ENCODE measurements at regions not wholly inside any gene's neighbourhood (a gene's known extent, or its start where the extent isn't known, plus 50 kb on each side); places are given as distances from the start of the nearest gene placed in this dataset.

DNA sequence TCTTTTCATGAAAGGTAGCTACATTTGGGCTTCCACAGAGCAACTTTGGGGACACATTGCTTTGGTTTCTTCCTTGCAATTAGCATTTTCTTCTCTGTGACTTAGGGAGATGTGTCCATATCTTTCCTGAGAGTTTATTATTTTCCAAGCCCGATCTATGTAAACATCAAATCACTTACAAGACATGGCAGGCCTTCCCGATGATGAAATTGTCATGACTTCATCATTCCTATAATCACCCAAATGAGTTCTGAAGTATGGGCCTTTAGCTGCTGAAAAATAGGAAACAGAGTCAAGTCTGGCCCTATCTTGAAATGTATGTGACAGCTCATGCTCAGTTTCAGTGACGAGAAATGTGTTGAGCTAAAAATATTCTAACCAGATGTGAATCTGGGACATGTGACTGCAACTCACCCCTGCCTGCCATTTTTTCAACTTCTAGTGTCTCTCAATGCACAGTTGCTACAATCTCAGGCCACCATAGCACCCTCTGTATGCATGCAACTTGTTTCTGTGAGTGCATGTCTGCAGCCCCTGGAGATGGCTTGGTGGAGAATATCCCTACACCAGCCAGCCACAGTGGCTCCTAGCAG, 199.6 kb upstream of the MAF start:
- TF ChIP-seq, protein P1, sequence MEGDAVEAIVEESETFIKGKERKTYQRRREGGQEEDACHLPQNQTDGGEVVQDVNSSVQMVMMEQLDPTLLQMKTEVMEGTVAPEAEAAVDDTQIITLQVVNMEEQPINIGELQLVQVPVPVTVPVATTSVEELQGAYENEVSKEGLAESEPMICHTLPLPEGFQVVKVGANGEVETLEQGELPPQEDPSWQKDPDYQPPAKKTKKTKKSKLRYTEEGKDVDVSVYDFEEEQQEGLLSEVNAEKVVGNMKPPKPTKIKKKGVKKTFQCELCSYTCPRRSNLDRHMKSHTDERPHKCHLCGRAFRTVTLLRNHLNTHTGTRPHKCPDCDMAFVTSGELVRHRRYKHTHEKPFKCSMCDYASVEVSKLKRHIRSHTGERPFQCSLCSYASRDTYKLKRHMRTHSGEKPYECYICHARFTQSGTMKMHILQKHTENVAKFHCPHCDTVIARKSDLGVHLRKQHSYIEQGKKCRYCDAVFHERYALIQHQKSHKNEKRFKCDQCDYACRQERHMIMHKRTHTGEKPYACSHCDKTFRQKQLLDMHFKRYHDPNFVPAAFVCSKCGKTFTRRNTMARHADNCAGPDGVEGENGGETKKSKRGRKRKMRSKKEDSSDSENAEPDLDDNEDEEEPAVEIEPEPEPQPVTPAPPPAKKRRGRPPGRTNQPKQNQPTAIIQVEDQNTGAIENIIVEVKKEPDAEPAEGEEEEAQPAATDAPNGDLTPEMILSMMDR (IDR thresholded peaks at IDR 0.05; ENCODE audit: extremely low read depth, insufficient read depth, missing control alignments) = no peak
- DNase-seq (ENCODE audit: low spot score) = no peak
- in situ Hi-C loops (cut with MboI; ENCODE audit: low pct_unique_long_range_greater_than_20kb, low sequenced_read_pairs, unreplicated experiment) = no loop called here

DNA sequence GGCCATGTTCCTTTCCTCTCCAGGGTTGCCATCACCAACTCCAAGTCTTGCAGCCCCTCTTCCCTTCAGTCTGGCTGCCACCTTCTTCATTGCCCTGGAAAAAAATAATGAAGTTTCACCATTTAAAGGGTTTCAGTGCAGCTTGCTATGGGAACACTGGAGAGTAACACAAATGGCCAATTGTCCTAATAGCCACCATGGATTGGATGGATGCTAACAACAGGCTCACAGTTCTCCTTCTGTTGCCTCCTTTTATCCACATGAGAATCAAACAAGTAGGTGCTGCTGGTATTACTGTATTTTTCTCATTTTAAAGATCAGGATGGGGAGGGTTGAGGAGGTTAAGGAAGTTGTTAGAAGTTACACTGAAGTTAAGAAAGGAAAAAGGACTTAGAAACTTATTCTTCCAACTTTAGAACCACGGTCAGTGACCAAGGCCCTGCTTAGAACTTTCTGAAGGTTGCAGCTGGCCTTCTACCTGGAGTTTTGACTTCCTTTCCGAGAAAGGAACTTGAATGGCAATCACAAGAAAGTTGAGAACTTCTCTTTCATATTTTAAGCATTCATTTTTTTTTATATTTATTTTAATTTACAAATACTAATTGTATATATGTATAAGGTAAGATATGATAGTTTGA, 198.0 kb upstream of the MAF start:
- in situ Hi-C loops (cut with MboI; ENCODE audit: low pct_unique_long_range_greater_than_20kb, low sequenced_read_pairs, unreplicated experiment) = no loop called here
- TF ChIP-seq, protein P1 (IDR thresholded peaks at IDR 0.05; ENCODE audit: extremely low read depth, insufficient read depth, missing control alignments) = no peak
- DNase-seq (ENCODE audit: low spot score) = no peak

DNA sequence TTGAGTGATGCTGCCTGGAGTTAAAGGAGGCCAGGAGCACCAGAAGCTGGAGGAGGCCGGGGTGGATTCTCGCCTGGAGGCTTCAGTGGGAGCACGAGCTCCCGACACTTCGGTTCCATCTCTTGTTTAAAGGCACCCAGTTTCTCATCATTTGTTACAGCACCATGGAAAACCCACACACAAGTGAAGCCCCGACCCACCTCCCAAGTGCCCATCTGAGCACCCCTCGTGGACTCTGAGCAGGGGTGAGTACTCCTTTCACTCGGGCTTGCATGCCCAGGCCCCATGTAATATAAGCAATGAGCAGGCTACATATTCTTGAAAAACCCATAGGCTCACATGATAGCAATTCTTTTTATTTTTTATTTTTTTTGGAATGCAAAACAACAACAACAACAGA, 196.9 kb upstream of the MAF start:
- DNase-seq (ENCODE audit: low spot score) = no peak
- TF ChIP-seq, protein P1 (IDR thresholded peaks at IDR 0.05; ENCODE audit: extremely low read depth, insufficient read depth, missing control alignments) = no peak
- in situ Hi-C loops (cut with MboI; ENCODE audit: low pct_unique_long_range_greater_than_20kb, low sequenced_read_pairs, unreplicated experiment) = no loop called here

DNA sequence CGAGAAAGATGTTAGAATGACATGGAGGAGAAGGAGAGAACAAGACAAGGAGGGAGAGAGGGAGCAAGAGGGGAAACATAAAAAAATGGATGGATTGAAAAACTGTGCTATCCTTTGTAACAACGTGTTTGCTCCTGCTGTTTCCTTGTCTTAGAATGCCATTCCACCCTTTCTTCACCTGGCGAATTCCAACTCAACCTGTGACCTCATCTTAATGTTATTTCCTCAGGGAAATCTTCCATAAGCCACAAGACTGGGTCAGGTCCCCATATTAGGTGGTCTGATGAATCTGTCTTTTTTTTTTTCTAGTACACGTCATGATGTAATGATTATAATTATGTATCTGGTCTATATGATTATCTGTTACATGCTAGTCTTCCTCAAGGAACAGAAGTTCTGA, 195.0 kb upstream of the MAF start:
- DNase-seq (ENCODE audit: low spot score) = no peak
- in situ Hi-C loops (cut with MboI; ENCODE audit: low pct_unique_long_range_greater_than_20kb, low sequenced_read_pairs, unreplicated experiment) = no loop called here
- TF ChIP-seq, protein P1 (IDR thresholded peaks at IDR 0.05; ENCODE audit: extremely low read depth, insufficient read depth, missing control alignments) = no peak

DNA sequence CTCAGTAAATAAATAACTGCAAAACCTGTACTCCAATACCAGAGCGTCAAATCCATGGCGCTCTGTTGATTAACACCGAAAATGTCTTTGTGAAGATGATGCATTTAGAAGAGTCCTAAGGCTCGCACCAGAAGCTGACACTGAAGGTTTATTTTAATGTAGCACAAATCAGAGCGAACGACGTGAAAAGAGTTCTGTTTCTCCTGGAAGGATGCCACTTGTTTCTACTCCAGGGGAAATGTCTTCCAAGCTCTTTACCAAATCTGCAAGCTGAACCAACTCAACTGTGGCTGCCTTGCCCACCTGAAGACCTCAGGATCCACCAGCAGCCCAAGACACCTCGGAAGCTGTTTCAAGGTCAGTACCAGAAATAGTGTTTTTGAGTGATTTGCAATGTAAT, 194.4 kb upstream of the MAF start:
- in situ Hi-C loops (cut with MboI; ENCODE audit: low pct_unique_long_range_greater_than_20kb, low sequenced_read_pairs, unreplicated experiment) = no loop called here
- TF ChIP-seq, protein P1 (IDR thresholded peaks at IDR 0.05; ENCODE audit: extremely low read depth, insufficient read depth, missing control alignments) = no peak
- DNase-seq (ENCODE audit: low spot score) = no peak

DNA sequence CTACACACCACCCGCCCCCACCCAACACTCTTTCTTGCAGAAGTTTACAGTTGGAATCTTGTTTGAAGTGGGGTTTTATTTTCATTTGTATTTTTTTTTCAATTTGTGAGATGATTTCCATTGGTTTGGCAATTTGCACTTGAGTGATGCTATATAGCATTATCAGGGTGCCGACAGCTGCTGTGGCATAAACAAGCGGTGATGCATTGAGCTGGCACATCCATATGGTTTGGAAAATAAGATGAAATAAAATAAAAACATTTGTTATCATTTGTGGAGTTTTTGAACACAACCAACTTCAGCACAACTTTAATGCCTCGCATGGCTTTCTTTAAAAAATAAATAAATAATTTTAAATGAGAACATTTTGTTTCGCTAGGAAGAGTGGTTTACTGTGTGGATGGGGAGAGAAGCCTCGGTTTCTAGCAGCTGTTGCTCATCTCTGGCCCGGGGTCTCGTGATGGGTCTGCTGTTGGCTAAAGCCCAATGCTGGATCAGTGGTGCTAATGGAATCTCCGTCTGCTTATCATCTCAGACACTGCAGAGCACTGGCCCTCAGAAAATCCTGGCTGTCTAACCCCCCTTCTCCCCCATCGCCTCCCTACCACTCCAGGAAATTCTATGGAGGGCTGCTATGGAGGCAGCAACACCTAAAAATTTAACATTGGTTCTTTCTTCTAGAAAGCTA, 192.3 kb upstream of the MAF start:
- in situ Hi-C loops (cut with MboI; ENCODE audit: low pct_unique_long_range_greater_than_20kb, low sequenced_read_pairs, unreplicated experiment) = no loop called here
- no peak for DNase-seq (ENCODE audit: low spot score)
- TF ChIP-seq, protein P1 (IDR thresholded peaks at IDR 0.05; ENCODE audit: extremely low read depth, insufficient read depth, missing control alignments) = no peak

Data from GM13977 (cell line).